ENCODE measurements at regions not wholly inside any gene's neighbourhood (a gene's known extent, or its start where the extent isn't known, plus 50 kb on each side); places are given as distances from the start of the nearest gene placed in this dataset.

- Histone ChIP-seq H3K4me3 (no peak overlapping the region), H3K4me1 (ENCODE audit: low read depth) (no peaks in the 10 kb centered on the region), H3K9me3 (no peaks in the 10 kb centered on the region), H3K36me3 (ENCODE audit: low read depth) (no peaks in the 10 kb centered on the region)
- ATAC-seq = no peak
- intact Hi-C loops (cut with DNase I, micrococcal nuclease) = no loop called here
- TF ChIP-seq CTCF (IDR thresholded peaks at IDR 0.05) = no peak
- DNase-seq = no peak
Measured at GRCh38 chr1:4139646-4140045, 239.6 kb upstream of the C1orf174 start.

- intact Hi-C loops (cut with DNase I, micrococcal nuclease) = no loop called here
- no peak overlapping the region for H3K4me3 ChIP-seq
- TF ChIP-seq CTCF (IDR thresholded peaks at IDR 0.05) = no peak
- H3K4me1 ChIP-seq (ENCODE audit: low read depth) = no peaks in the 10 kb centered on the region
- H3K36me3 ChIP-seq (ENCODE audit: low read depth) = no peaks in the 10 kb centered on the region
- DNase-seq (no peak), ATAC-seq (no peak)
- H3K9me3 ChIP-seq = no peaks in the 10 kb centered on the region
Measured at GRCh38 chr1:4140241-4140640, 240.2 kb upstream of the C1orf174 start.

- Histone ChIP-seq H3K4me1 (ENCODE audit: low read depth) (no peaks in the 10 kb centered on the region), H3K4me3 (no peak overlapping the region), H3K9me3 (no peaks in the 10 kb centered on the region), H3K36me3 (ENCODE audit: low read depth) (no peaks in the 10 kb centered on the region)
- ATAC-seq (no peak), DNase-seq (no peak)
- no peak for TF ChIP-seq CTCF (IDR thresholded peaks at IDR 0.05)
- intact Hi-C loops (cut with DNase I, micrococcal nuclease) = no loop called here
Measured at GRCh38 chr1:4140821-4141220, 240.7 kb upstream of the C1orf174 start.

GRCh38 chr1:4144349-4144971, 244.4 kb upstream of the C1orf174 start:
- no peak for TF ChIP-seq CTCF (IDR thresholded peaks at IDR 0.05)
- no peaks in the 10 kb centered on the region for H3K36me3 ChIP-seq (ENCODE audit: low read depth)
- ATAC-seq (no peak), DNase-seq (no peak)
- no peak overlapping the region for H3K4me3 ChIP-seq
- no peaks in the 10 kb centered on the region for H3K4me1 ChIP-seq (ENCODE audit: low read depth)
- H3K9me3 ChIP-seq = no peaks in the 10 kb centered on the region
- intact Hi-C loops (cut with DNase I, micrococcal nuclease) = no loop called here

- DNase-seq = no peak
- Histone ChIP-seq H3K4me1 (ENCODE audit: low read depth) (no peaks in the 10 kb centered on the region), H3K9me3 (no peaks in the 10 kb centered on the region), H3K36me3 (ENCODE audit: low read depth) (no peaks in the 10 kb centered on the region), H3K4me3 (no peak overlapping the region)
- TF ChIP-seq CTCF (IDR thresholded peaks at IDR 0.05) = no peak
- no peak for ATAC-seq
- intact Hi-C loops (cut with DNase I, micrococcal nuclease) = no loop called here
Measured at GRCh38 chr1:4146101-4146500, 246.0 kb upstream of the C1orf174 start.

- H3K4me1 ChIP-seq (ENCODE audit: low read depth) = no peaks in the 10 kb centered on the region
- no peak overlapping the region for H3K4me3 ChIP-seq
- ATAC-seq (no peak), DNase-seq (no peak)
- H3K9me3 ChIP-seq = no peaks in the 10 kb centered on the region
- TF ChIP-seq CTCF (IDR thresholded peaks at IDR 0.05) = no peak
- intact Hi-C loops (cut with DNase I, micrococcal nuclease) = no loop called here
- no peaks in the 10 kb centered on the region for H3K36me3 ChIP-seq (ENCODE audit: low read depth)
Measured at GRCh38 chr1:4146614-4147013, 246.5 kb upstream of the C1orf174 start.

Data from mucosa of descending colon (tissue), 3 donors.